VCaP (cell line): ENCODE measurements at regions not wholly inside any gene's neighbourhood (a gene's known extent, or its start where the extent isn't known, plus 50 kb on each side); places are given as distances from the start of the nearest gene placed in this dataset.
A peak's percentile ranks its signal among the peaks of the same experiment; 100 is the strongest.
"Not testable (repeated sequence)": the region's sequence is repeated elsewhere in the genome, so short reads cannot be mapped to it uniquely, and the experiment has no call there.

Source experiments
- H3K27ac ChIP-seq: fragments of 450-650 bp; 2 replicates; pipeline ENCODE4 v1.5.1; 2017
- TF ChIP-seq, protein P1 (sequence below): fragments of 450-650 bp; conservative IDR thresholded peaks from 2 replicates; pipeline ENCODE4 v1.5.1; 2017; ENCODE audit warnings: mild to moderate bottlenecking, moderate library complexity

GRCh38 chr5:6548756-6549285 lies 84.0 kb downstream of the NSUN2 start:
- H3K27ac ChIP-seq, result no peak overlapping the region
- TF ChIP-seq, protein P1, sequence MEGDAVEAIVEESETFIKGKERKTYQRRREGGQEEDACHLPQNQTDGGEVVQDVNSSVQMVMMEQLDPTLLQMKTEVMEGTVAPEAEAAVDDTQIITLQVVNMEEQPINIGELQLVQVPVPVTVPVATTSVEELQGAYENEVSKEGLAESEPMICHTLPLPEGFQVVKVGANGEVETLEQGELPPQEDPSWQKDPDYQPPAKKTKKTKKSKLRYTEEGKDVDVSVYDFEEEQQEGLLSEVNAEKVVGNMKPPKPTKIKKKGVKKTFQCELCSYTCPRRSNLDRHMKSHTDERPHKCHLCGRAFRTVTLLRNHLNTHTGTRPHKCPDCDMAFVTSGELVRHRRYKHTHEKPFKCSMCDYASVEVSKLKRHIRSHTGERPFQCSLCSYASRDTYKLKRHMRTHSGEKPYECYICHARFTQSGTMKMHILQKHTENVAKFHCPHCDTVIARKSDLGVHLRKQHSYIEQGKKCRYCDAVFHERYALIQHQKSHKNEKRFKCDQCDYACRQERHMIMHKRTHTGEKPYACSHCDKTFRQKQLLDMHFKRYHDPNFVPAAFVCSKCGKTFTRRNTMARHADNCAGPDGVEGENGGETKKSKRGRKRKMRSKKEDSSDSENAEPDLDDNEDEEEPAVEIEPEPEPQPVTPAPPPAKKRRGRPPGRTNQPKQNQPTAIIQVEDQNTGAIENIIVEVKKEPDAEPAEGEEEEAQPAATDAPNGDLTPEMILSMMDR, result no peak

DNA sequence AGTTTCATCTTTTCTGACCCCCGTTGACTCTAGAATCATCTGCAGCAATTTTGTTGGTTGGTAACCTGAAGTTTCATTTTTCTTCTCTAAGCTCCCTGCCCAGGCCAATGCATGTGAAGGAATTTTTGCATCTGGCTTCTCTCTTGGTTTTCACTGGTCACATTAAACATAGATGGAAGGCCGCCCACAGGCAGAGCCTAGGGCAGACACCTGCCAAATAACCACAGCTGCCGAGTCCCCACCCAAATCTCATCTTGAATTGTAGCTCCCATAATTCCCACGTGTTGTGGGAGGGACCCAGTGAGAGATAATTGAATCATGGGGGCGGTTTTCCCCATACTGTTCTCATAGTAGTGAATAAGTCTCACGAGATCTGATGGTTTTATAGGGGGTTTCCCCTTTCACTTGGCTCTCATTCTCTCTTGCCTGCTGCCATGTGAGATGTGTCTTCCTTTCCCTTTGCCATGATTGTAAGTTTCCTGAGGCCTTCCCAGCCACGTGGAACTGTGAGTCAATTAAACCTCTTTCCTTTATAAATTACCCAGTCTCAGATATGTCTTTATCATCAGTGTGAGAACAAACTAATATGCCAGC lies 84.8 kb downstream of the NSUN2 start:
- H3K27ac ChIP-seq, result not testable (repeated sequence)

DNA sequence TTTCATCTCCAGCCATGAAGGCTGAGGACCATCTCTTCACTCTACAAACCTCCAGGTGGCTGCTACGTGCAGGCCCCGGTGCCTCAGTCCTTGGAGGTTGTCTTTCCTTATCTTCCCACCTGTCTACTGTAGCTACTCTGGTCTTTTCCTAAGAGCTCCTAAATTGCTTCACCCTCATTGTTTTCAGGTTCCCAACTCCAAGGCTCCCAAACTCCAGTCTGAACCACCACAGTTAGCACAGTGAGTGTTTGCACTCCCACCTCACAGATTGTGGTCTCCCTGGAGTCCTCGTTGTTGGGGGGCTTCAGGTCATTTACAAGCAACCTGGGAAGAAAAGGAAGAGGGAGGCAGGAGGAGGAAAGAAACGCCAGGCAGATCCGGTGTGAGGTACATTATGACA lies 85.3 kb downstream of the NSUN2 start:
- TF ChIP-seq, protein P1, result no peak
- no peak overlapping the region for H3K27ac ChIP-seq

DNA sequence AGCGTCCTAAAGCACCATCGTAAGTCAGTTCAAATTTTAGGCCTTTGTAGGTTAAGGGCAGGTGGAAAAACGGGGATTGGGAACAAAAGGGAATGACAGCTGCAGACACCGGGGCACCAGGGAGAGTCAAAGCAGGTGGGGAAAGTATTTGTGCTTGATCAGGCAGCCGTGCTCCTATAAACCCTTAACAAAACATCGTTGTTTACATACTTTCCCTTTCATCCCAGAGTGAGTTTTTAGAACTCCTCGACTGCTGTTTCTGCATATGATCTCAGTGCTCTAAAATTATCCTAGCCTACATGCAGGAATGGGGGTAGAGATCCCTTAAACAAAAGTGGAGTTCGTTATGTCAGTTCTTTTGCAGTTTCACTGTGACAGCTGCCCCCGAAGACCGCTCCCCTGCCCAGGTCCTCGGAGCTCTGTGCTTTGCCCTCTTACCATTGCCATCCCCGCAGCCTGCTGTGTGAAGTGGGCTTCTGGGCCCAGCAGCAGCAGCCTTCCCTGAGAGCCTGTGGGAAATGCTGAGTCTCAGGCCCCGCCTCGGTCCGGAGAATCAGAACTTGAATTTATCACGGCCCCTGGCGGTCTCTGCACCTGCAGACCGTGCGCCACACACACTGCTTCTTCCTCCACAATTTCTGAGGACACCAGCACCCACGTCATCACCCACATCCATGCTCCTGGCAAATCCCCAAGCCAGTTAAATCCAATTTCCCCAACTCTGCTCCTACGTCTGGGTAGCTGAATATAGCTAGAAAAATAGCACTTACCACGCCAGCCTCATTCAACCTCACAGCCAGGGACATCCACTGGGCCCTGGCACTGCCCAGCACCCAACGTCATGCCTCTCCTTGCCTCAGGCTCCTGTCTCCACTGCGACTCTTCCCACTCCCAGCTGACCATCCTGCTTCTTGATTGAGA lies 86.8 kb downstream of the NSUN2 start:
- H3K27ac ChIP-seq, result peak overlapping the region; percentile 65
- TF ChIP-seq, protein P1, result no peak

- peak overlapping the region; percentile 65 for H3K27ac ChIP-seq
- TF ChIP-seq, protein P1, result no peak
Measured at GRCh38 chr5:6545036-6545693, 87.7 kb downstream of the NSUN2 start.

GRCh38 chr5:6544561-6544935 lies 88.3 kb downstream of the NSUN2 start:
- no peak overlapping the region for H3K27ac ChIP-seq
- TF ChIP-seq, protein P1, result no peak
